Mammary epithelial cell (primary cell): ENCODE measurements at regions not wholly inside any gene's neighbourhood (a gene's known extent, or its start where the extent isn't known, plus 50 kb on each side); places are given as distances from the start of the nearest gene placed in this dataset.

Experiments
- EZH2 ChIP-seq: IDR thresholded peaks from 2 replicates; pipeline ENCODE4 v1.6.1; 2012; ENCODE audit warnings: low read length, inconsistent platforms, borderline replicate concordance
- TF ChIP-seq, protein P1 (sequence below), 2 donors: IDR thresholded peaks in 1 of 2; conservative IDR thresholded peaks in 1 of 2; 2 replicates each; pipeline ENCODE4 v1.5.1; 2011 to 2012; ENCODE audit warnings: inconsistent platforms in 2 of 2, low read length in 2 of 2, mild to moderate bottlenecking in 2 of 2, control low read depth in 1 of 2, low read depth in 1 of 2; ENCODE audit not compliant: insufficient read depth in 1 of 2; ENCODE audit errors: extremely low read depth in 1 of 2

- TF ChIP-seq, protein P1, sequence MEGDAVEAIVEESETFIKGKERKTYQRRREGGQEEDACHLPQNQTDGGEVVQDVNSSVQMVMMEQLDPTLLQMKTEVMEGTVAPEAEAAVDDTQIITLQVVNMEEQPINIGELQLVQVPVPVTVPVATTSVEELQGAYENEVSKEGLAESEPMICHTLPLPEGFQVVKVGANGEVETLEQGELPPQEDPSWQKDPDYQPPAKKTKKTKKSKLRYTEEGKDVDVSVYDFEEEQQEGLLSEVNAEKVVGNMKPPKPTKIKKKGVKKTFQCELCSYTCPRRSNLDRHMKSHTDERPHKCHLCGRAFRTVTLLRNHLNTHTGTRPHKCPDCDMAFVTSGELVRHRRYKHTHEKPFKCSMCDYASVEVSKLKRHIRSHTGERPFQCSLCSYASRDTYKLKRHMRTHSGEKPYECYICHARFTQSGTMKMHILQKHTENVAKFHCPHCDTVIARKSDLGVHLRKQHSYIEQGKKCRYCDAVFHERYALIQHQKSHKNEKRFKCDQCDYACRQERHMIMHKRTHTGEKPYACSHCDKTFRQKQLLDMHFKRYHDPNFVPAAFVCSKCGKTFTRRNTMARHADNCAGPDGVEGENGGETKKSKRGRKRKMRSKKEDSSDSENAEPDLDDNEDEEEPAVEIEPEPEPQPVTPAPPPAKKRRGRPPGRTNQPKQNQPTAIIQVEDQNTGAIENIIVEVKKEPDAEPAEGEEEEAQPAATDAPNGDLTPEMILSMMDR (conservative IDR thresholded peaks at IDR 0.05 in 1 of 2, IDR thresholded peaks at IDR 0.05 in 1 of 2; ENCODE audit: extremely low read depth in 1 of 2, insufficient read depth in 1 of 2, low read depth in 1 of 2, low read length in 2 of 2): no peak
- TF ChIP-seq EZH2: no peak
Observed at GRCh38 chr12:87320724-87321123, 708.5 kb downstream of the C12orf50 start.
